ENCODE measurements at regions not wholly inside any gene's neighbourhood (a gene's known extent, or its start where the extent isn't known, plus 50 kb on each side); places are given as distances from the start of the nearest gene placed in this dataset.
A peak's percentile ranks its signal among the peaks of the same experiment; 100 is the strongest.
"Not testable (repeated sequence)": the region's sequence is repeated elsewhere in the genome, so short reads cannot be mapped to it uniquely, and the experiment has no call there.

DNA sequence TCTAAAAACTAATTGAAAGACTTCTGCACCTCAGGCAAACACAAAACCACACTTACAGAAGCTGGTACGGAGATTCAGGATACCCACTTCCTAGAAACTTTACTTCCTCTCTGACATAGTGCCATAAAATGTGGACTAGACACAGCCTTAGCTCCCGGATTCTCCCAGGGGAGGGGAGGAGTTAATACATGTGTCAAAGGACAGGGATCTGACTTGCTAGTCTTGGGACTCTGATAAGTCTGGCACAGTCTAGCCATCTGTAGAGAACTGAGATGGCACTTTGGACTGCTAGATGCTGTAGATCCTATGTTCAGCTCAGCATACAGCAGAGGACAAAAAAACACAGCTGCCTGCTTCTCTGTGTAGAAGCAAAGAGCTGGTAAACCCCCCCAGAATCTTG lies 769.8 kb upstream of the MIR17HG start:
- TF ChIP-seq, protein P1, sequence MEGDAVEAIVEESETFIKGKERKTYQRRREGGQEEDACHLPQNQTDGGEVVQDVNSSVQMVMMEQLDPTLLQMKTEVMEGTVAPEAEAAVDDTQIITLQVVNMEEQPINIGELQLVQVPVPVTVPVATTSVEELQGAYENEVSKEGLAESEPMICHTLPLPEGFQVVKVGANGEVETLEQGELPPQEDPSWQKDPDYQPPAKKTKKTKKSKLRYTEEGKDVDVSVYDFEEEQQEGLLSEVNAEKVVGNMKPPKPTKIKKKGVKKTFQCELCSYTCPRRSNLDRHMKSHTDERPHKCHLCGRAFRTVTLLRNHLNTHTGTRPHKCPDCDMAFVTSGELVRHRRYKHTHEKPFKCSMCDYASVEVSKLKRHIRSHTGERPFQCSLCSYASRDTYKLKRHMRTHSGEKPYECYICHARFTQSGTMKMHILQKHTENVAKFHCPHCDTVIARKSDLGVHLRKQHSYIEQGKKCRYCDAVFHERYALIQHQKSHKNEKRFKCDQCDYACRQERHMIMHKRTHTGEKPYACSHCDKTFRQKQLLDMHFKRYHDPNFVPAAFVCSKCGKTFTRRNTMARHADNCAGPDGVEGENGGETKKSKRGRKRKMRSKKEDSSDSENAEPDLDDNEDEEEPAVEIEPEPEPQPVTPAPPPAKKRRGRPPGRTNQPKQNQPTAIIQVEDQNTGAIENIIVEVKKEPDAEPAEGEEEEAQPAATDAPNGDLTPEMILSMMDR (conservative IDR thresholded peaks at IDR 0.05; ENCODE audit: low read depth, low read length): no peak
- DNase-seq (ENCODE audit: low read depth): no peak
- no peak overlapping the region for H3K4me3 ChIP-seq (ENCODE audit: low read depth, low read length)

DNA sequence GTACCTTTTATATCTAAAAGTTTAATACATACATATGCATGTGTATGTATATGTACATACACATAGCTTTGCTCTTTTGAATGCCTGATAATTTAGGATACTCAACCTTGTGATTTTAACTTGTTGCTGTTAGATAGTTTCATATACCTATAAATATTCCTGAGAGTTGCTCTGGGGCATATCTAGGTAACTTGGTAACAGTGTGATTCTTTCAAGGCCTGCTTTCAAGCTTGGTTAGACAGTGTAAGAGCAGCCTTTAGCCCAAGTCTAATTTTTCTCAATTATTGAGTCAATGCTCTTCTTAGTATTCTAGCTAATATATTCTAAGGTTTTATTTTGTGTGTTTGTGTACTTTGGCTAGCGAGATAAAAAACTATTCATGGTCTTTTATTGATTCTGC lies 762.1 kb upstream of the MIR17HG start:
- TF ChIP-seq, protein P1 (conservative IDR thresholded peaks at IDR 0.05; ENCODE audit: low read depth, low read length): no peak
- H3K4me3 ChIP-seq (ENCODE audit: low read depth, low read length): no peak overlapping the region
- DNase-seq (ENCODE audit: low read depth): no peak

DNA sequence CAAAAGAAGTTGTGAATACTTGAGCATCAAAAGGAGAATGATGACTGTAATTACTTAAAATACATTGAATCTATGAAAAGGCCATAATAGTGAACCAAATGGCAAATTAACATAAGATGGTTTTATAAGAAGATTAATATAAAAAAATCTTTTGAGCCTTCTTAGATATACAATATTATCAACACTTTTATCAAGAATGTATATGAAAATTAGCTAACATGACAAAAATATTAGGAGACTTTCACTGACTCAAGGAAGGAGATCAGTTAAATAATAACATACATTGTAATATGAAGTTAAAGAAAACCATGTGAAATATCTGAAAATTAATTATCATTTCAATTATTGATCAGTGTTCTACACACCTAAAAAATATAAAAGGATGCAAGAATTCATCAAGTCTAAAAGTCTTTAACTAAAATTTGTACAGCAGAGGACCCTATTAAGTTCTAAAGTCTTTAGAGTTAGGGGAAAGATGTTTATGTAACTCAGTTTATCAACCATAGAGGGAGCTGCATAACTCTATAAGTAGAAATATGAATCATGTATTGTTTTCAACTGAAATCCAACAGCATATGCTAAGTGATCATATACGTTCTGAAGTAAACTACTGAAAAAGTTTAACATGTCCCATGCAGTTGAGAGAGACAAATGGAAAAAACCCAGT lies 756.1 kb upstream of the MIR17HG start:
- TF ChIP-seq, protein P1 (conservative IDR thresholded peaks at IDR 0.05; ENCODE audit: low read depth, low read length): no peak
- DNase-seq (ENCODE audit: low read depth): no peak
- H3K4me3 ChIP-seq (ENCODE audit: low read depth, low read length): no peak overlapping the region

DNA sequence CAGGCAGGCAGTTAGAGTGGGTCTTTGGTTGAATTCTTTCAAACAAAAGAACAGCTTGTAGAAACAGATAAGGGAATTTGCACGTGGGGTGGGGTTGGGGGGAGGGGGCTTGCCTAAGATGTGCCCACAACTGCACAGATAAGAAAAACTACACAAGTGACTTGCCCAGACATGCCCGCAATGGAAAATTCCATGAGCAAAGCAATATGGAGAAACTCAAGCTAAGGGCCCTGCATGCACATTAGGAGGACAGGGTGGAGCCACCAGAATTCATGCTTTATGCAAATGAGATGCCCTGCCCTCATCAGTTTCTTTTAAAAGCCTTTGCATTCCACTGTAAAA lies 755.6 kb upstream of the MIR17HG start:
- no peak overlapping the region for H3K4me3 ChIP-seq (ENCODE audit: low read depth, low read length)
- TF ChIP-seq, protein P1 (conservative IDR thresholded peaks at IDR 0.05; ENCODE audit: low read depth, low read length): no peak
- DNase-seq (ENCODE audit: low read depth): no peak

DNA sequence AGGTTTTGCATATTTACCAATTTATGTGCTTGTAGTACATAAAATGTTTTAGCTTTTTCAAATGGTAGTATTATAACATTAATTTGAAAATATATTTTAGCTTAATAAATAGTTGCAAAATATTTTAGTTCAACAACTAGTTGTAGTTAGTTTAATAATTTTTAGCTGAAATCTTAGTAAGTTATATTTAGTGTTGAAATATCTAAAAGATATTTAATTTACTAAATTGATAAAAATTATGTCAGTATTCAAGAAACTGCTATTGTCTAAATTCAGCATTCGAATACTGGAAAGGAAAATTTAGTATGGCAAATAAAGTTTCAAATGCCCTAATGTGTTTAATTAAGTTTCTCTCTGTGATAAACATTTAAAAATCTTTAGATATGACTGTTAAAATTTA lies 754.5 kb upstream of the MIR17HG start:
- DNase-seq (ENCODE audit: low read depth): no peak
- TF ChIP-seq, protein P1 (conservative IDR thresholded peaks at IDR 0.05; ENCODE audit: low read depth, low read length): no peak
- no peak overlapping the region for H3K4me3 ChIP-seq (ENCODE audit: low read depth, low read length)

DNA sequence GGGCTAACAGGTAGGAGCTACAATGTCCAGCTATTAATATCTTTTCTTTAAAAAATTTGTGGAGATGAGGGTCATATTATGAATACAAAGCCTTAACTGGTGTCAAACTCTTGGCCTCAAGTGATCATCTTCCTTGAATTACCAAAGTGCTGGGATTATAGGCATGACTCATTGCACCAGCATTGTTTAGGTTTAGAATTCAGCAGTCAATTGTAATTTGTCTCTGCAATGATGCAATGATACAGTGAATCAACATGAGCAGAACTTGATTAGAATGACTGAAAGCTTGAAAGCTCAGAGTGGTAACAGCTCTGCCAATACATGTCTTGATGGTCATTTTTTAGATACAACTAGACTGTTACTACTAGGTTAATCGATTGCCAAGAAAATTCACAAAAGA lies 752.8 kb upstream of the MIR17HG start:
- peak; percentile 53 for DNase-seq (ENCODE audit: low read depth)
- H3K4me3 ChIP-seq (ENCODE audit: low read depth, low read length): no peak overlapping the region
- TF ChIP-seq, protein P1 (conservative IDR thresholded peaks at IDR 0.05; ENCODE audit: low read depth, low read length): no peak

DNA sequence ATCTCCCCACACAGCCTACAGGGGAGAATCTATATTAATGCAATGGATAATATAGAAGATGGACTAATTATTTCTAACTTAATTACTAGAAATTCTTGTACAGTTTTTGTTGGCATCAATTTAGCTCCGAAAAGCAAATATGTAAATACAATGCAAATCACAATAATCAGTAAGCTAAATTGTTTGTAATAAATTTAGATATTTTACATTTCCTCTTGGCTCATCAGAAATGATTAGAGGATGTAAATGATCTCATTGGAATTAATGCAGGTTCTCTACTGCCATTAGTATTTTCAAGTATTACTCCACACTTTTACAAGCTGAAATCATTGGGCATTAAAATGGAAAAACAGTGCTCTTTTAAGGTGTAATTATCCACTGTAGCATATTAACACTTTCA lies 741.8 kb upstream of the MIR17HG start:
- no peak overlapping the region for H3K4me3 ChIP-seq (ENCODE audit: low read depth, low read length)
- TF ChIP-seq, protein P1 (conservative IDR thresholded peaks at IDR 0.05; ENCODE audit: low read depth, low read length): no peak
- no peak for DNase-seq (ENCODE audit: low read depth)

DNA sequence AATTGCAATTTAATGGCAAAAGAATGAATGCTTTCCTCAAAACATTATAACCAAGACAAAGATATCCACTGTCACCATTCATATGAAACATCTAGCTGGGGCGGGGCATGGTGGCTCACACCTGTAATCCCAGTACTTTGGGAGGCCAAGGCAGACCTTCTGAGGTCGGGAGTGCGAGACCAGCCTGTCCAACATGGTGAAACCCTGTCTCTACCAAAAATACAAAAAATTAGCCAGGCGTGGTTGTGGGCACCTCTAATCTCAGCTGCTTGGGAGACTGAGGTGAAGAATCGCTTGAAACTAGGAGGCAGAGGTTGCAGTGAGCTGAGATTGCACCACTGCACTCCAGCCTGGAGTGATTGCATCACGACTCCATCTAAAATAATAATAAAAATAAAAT lies 740.6 kb upstream of the MIR17HG start:
- not testable (repeated sequence) for DNase-seq (ENCODE audit: low read depth); H3K4me3 ChIP-seq (ENCODE audit: low read depth, low read length)

Data from epithelial cell of proximal tubule (primary cell).